Activated naive CD4-positive, alpha-beta T cell treated with anti-CD3 and anti-CD28 coated beads, Interleukin-2, amount 50 U/mL, for 16 hours (primary cell): ENCODE measurements at regions not wholly inside any gene's neighbourhood (a gene's known extent, or its start where the extent isn't known, plus 50 kb on each side); places are given as distances from the start of the nearest gene placed in this dataset.

ENCODE experiments used
- DNase-seq: peaks from one replicate; pipeline ENCODE4 v3.0.0-alpha.2; 2020

- DNase-seq: no peak
Measured at GRCh38 chr3:117266806-117267205, 557.2 kb downstream of the TUSC7 start.

DNA sequence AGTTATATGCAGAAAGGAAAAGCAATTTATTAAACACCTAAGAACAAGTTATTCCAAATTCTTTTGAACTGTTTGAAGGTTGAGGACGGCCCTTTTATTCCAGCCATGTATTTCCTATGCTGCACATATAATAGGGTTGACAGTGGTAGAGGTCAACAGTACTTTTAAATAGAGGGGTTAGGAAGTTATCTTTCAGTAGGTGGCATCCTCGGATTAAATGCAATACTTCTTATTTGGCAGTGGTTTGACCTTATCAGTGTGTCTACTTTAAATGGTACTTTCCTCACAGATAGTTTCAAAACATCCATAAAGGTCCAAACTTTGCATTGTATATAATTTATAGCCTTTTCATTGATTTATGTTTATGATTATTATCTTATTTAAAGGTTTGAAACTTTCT, 558.7 kb downstream of the TUSC7 start:
- DNase-seq: no peak

GRCh38 chr3:117272274-117272673, 562.7 kb downstream of the TUSC7 start:
- DNase-seq: no peak

DNA sequence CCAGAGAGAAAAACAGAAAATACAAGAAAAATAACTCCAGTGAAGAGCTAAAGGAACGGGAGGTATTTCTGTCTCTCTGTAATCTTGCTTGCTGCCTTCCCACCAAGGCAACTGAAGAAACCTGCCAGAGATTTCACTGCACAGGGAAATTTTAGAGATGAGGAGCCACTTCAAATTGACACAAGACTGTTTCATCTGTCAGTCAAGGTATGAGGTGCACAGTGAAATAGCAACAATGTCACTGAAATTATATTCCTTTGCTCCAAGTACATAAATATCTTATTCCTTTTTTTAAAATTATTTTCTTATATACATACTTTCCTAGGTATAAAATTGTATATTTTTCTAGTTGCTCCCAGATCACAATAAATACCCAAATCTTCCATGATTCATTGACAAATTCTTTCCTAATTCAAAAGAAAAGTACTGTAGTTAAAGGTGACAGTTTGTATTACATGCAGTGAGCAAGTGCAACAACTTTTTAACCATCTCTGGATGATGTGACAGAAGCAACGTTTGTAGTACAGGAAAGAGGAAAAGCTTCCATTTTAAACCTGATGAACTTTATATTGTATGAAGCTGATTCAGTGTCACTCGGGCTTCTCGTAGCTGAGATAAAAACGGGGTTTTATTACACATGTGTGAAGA, 563.4 kb downstream of the TUSC7 start:
- no peak for DNase-seq

GRCh38 chr3:117277816-117278215, 568.2 kb downstream of the TUSC7 start:
- DNase-seq: no peak

DNA sequence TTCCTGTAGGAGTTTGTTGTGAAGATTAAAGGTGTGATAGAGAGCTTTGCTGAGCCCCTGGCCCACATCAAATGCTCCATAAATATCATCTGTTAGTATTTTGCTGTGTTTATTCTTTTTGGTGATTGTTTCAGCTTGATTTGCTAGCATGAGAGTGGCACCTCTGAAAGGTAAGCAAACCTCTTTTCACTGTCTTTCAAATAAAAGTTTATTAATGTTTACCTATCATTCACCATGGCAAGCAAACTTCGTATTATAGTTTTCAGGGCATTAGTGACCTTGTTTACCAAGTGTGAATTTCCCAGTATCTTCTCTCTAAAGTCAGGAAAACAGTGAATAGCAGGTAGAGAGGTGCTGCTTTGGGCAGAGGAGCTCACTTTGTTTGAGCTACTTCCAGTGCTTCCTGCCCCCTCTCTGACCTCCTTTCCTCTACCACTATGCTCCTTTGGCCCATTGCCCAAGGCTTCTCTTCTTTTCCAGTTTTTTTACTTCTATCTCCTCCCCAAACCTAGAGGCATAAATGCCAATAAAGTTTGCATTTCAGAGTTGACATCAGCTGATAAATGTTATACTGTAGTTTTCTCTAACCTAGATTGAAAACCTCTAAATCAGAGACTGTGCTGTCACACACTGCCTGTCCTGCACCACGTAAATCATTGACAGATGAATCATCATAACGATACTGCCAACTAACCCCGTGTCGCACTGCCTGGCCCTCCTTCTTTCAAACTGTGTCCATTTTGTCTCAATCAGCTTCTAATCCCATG, 569.0 kb downstream of the TUSC7 start:
- DNase-seq: no peak

DNA sequence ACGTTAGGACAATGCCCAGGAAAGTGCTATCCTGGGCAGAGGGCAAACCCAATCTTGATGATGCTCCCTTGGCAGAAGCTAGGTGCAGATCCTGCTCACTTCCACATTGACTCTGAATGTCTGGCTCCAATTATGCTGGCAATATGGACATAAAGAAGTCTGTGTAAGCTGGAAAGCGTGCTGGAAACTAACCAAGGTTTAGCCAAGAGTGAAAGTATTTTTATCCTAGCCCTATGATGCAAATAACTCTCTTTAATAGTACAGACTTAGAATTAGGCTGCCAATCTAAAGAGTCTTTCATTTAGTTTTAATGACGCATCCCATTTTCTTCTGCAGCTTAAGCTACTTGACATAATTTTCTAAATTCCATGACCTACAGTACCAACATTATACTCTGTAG, 571.8 kb downstream of the TUSC7 start:
- DNase-seq: no peak

GRCh38 chr3:117282566-117282965, 573.0 kb downstream of the TUSC7 start:
- no peak for DNase-seq

- DNase-seq: no peak
Measured at GRCh38 chr3:117285737-117286136, 576.2 kb downstream of the TUSC7 start.

DNA sequence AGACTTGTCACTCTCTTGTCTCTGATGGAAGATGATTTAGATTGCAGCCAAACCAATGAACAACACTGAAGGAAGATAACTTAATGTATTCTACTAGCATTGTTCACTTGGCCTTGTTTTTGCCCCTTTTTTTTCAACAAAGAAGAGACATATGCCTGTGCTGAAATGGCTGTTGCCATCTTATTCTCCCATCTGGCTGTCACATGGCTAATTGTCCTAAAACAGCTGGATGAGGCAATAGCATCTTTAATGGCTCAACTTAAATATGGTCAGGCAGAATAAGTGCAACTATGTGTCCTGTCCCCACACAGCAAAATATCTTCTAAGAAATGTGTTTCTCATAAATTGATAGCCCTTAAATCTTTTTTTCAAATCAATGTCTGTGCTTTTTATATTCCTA, 576.9 kb downstream of the TUSC7 start:
- DNase-seq: no peak

DNA sequence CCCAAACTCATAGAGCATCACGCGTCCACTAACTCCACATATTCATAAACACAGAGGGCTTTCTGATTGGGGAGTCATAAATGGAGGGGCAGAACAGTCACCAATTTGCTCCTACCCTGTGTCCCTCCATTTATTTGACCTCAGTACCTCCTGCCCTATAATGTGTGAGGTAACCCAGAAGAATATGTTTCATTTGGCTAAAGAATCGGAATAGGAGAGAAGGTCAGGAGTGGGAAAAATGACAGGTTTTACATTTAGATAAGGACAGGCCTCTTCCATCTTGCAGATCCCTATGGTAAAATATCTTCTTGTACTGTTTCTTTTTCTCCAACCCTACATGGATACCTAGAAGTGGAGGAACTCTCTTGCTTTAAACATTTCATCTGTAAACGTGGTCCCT, 578.0 kb downstream of the TUSC7 start:
- no peak for DNase-seq

- no peak for DNase-seq
Measured at GRCh38 chr3:117291476-117291875, 581.9 kb downstream of the TUSC7 start.

DNA sequence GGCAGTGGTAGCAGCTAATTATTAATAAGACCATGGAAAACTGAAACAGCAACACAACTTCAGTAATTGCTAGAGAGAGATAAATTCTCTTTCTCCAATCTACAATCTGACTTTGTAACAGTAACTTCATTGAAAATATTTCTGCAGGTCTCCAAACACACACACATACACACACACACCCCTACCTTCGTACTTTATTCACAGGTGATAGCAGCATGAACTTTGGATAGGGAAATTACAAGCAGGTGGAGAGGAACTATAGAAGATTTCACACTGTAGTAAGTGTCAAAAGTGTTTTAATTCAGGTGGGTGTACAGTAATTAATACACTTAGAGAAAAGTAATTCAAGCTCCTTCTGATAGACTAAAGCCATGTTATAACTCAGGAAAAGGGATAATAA, 587.5 kb downstream of the TUSC7 start:
- no peak for DNase-seq

DNA sequence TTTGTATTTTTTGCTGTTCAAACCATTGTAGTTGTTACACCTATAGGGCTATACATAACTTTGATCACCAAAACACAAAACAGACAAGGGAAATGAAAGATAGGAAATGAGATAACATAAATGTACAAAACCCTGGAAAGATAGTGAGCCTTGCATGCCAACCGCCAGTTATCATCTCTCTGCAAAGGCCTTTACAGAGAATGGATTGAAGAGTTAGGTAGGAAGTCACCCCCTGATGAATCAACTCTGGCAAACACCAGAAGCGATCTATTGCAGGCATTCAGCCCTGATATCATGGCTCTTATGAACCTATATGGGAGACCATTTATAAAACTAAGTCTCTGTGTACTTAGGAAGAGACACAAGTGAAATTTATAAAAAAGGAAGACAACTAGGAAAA, 588.0 kb downstream of the TUSC7 start:
- DNase-seq: no peak

- no peak for DNase-seq
Measured at GRCh38 chr3:117298273-117298672, 588.7 kb downstream of the TUSC7 start.

GRCh38 chr3:117302428-117302827, 592.8 kb downstream of the TUSC7 start:
- no peak for DNase-seq

- DNase-seq: no peak
Measured at GRCh38 chr3:117303443-117303842, 593.9 kb downstream of the TUSC7 start.

DNA sequence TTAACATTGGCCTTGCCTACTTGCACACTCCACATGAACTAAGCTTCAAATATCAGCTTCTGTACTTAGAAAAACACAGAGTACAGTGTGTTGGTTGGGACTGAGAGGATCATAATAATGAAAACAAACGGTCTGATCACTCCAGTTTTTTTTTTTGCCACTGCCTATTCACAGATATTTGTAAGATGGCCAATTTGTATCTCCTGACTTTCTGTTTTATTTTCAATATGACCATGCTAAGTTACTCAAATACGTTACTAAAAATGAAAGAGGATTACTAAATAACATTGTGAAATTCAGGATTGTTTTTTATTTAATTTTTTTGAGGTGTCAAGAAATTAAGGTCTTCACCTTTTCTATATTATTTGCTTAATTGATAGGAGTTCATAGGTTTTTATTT, 595.1 kb downstream of the TUSC7 start:
- DNase-seq: no peak

- DNase-seq: no peak
Measured at GRCh38 chr3:117305681-117306080, 596.1 kb downstream of the TUSC7 start.

DNA sequence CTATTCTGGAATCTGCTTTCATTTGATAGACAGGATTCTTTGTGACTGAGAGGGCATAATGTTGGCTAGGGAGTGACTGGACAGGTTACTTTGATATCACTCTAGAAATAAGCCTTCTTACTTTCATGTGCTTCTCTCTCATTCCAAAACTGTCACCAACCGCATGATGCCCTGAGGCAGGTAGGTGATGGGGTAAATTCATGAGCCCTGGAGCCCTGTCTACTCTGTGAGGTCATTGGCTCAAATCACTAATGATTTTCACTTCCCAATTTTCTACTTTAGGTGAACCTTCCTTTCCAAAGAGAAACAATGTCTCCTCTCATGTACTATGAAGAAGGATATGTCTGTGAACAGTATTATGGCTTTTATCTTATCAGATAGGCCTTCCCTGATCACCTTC, 596.7 kb downstream of the TUSC7 start:
- no peak for DNase-seq

DNA sequence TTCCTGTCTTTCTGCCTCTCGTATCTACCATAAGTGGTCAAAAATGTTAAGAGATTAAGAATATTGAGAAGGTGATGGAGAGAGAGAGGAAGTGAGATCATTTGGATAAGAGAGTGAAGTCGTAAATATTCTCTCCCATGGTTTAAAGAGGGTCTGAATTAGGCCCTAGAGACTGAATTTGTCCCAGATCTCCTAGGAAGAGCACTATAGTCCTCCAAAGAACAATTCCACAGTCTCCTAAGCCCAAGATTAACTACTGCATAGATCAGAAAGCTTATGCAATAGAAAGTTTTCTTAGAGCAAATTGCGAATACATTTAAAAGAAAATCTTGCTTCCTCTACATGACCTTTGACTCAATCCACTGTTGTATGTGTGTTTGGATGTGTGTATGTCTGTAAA, 598.8 kb downstream of the TUSC7 start:
- DNase-seq: no peak

GRCh38 chr3:117308756-117309155, 599.2 kb downstream of the TUSC7 start:
- no peak for DNase-seq

- no peak for DNase-seq
Measured at GRCh38 chr3:117310536-117310935, 601.0 kb downstream of the TUSC7 start.

- no peak for DNase-seq
Measured at GRCh38 chr3:117314441-117315150, 605.0 kb downstream of the TUSC7 start.
